Anterior cingulate cortex (tissue), 58 donors: ENCODE measurements at regions not wholly inside any gene's neighbourhood (a gene's known extent, or its start where the extent isn't known, plus 50 kb on each side); places are given as distances from the start of the nearest gene placed in this dataset.

ENCODE experiments used
- DNase-seq, 58 donors: peaks; one replicate each; lab custom pipeline; 2025; lab: John Stamatoyannopoulos, UW

- no peak for DNase-seq
These were observed 114.6 kb upstream of the ATP1B1 start for GRCh38 chr1:168991667-168992475.

GRCh38 chr1:169001353-169001752 is 105.1 kb upstream of the ATP1B1 start:
- DNase-seq = peak in 3 of 58 donors; percentile 5 to 12 (median 11)

- peak in 2 of 58 donors; percentile 1 to 39 for DNase-seq
These were observed 102.5 kb upstream of the ATP1B1 start for GRCh38 chr1:169003864-169004516.

- peak in 15 of 58 donors; percentile 6 to 46 (median 17) for DNase-seq
These were observed 100.7 kb upstream of the ATP1B1 start for GRCh38 chr1:169005776-169006175.

- DNase-seq = no peak
These were observed 96.8 kb upstream of the ATP1B1 start for GRCh38 chr1:169009666-169010065.

GRCh38 chr1:169012416-169012815 is 94.1 kb upstream of the ATP1B1 start:
- no peak for DNase-seq

- no peak for DNase-seq
These were observed 92.7 kb upstream of the ATP1B1 start for GRCh38 chr1:169013821-169014220.

GRCh38 chr1:169015464-169015863 is 91.0 kb upstream of the ATP1B1 start:
- no peak for DNase-seq

GRCh38 chr1:169018751-169019150 is 87.7 kb upstream of the ATP1B1 start:
- no peak for DNase-seq

GRCh38 chr1:169019419-169020058 is 87.0 kb upstream of the ATP1B1 start:
- no peak for DNase-seq

- DNase-seq = no peak
These were observed 85.8 kb upstream of the ATP1B1 start for GRCh38 chr1:169020684-169021083.

GRCh38 chr1:169022648-169023047 is 83.8 kb upstream of the ATP1B1 start:
- DNase-seq = no peak

- DNase-seq = no peak
These were observed 82.2 kb upstream of the ATP1B1 start for GRCh38 chr1:169024255-169024654.

GRCh38 chr1:169024800-169025271 is 81.7 kb upstream of the ATP1B1 start:
- DNase-seq = no peak

- DNase-seq = no peak
These were observed 81.1 kb upstream of the ATP1B1 start for GRCh38 chr1:169025412-169025811.

- no peak for DNase-seq
These were observed 78.7 kb upstream of the ATP1B1 start for GRCh38 chr1:169027607-169028320.

GRCh38 chr1:169031566-169032224 is 74.8 kb upstream of the ATP1B1 start:
- no peak for DNase-seq

- DNase-seq = no peak
These were observed 65.1 kb upstream of the ATP1B1 start for GRCh38 chr1:169041366-169041765.

- DNase-seq = no peak
These were observed 64.1 kb upstream of the ATP1B1 start for GRCh38 chr1:169042377-169042776.

- DNase-seq = no peak
These were observed 62.7 kb upstream of the ATP1B1 start for GRCh38 chr1:169043823-169044222.
